Fibroblast of lung (primary cell): ENCODE measurements at regions not wholly inside any gene's neighbourhood (a gene's known extent, or its start where the extent isn't known, plus 50 kb on each side); places are given as distances from the start of the nearest gene placed in this dataset.

Source experiments
- DNase-seq, 2 donors: peaks; one replicate each; pipeline versions ENCODE4 v3.0.0 to v3.0.0-alpha.2; 2010; ENCODE audit warnings: low read depth in 2 of 2
- H2AFZ ChIP-seq: 2 replicates; pipeline ENCODE4 v1.5.1; 2012; ENCODE audit warnings: low read length, control low read depth, inconsistent platforms
- H3K27ac ChIP-seq: 2 replicates; pipeline ENCODE4 v1.5.1; 2011; ENCODE audit warnings: low read length, control low read depth; ENCODE audit not compliant: insufficient read depth
- H3K27me3 ChIP-seq: 2 replicates; pipeline ENCODE4 v1.5.1; 2011; ENCODE audit warnings: mild to moderate bottlenecking, low read length; ENCODE audit not compliant: control insufficient read depth, insufficient read depth
- H3K36me3 ChIP-seq: 2 replicates; pipeline ENCODE4 v1.5.1; 2011; ENCODE audit warnings: low read length; ENCODE audit not compliant: control insufficient read depth, insufficient read depth
- H3K4me1 ChIP-seq: 2 replicates; pipeline ENCODE4 v1.5.1; 2011; ENCODE audit warnings: low read length; ENCODE audit not compliant: control insufficient read depth, insufficient read depth; ENCODE audit errors: extremely low read depth
- H3K4me2 ChIP-seq: 2 replicates; pipeline ENCODE4 v1.5.1; 2011; ENCODE audit warnings: low read length, control low read depth; ENCODE audit not compliant: insufficient read depth; ENCODE audit errors: extremely low read depth
- H3K4me3 ChIP-seq, 4 experiments: fragments of 200-600 bp in 1 of 4; sonication (generic) in 1 of 4; replicated peaks in 1 of 4; 2 replicates each; pipeline ENCODE4 v1.5.1; 2011 to 2016; ENCODE audit warnings: low read length in 4 of 4, low read depth in 3 of 4, mild to moderate bottlenecking in 3 of 4, control low read depth in 2 of 4, inconsistent platforms in 1 of 4, mixed read lengths in 1 of 4; ENCODE audit not compliant: insufficient read depth in 1 of 4; ENCODE audit errors: control extremely low read depth in 1 of 4
- H3K79me2 ChIP-seq: 2 replicates; pipeline ENCODE4 v1.5.1; 2012; ENCODE audit warnings: mild to moderate bottlenecking, low read length, inconsistent platforms; ENCODE audit not compliant: control insufficient read depth, insufficient read depth
- H3K9ac ChIP-seq: 2 replicates; pipeline ENCODE4 v1.5.1; 2011; ENCODE audit warnings: mild to moderate bottlenecking, low read length, control low read depth; ENCODE audit not compliant: insufficient read depth
- H3K9me3 ChIP-seq: 2 replicates; pipeline ENCODE4 v1.5.1; 2012; ENCODE audit warnings: low read depth, low read length; ENCODE audit not compliant: control insufficient read depth, insufficient read depth
- H4K20me1 ChIP-seq: 2 replicates; pipeline ENCODE4 v1.5.1; 2011; ENCODE audit warnings: low read length; ENCODE audit not compliant: control insufficient read depth, insufficient read depth; ENCODE audit errors: extremely low read depth
- EZH2 ChIP-seq: IDR thresholded peaks from 2 replicates; pipeline ENCODE4 v1.5.1; 2012; ENCODE audit warnings: low read length, control low read depth, mild to moderate bottlenecking; ENCODE audit errors: missing control alignments
- TF ChIP-seq, protein P1 (sequence below), 2 donors: IDR thresholded peaks in 1 of 2; conservative IDR thresholded peaks in 1 of 2; 1 replicate in 1 of 2; 2 replicates in 1 of 2; pipeline ENCODE4 v1.5.1; 2011 to 2012; ENCODE audit warnings: low read length in 2 of 2, control low read depth in 1 of 2, inconsistent platforms in 1 of 2, low read depth in 1 of 2, mild to moderate bottlenecking in 1 of 2

DNA sequence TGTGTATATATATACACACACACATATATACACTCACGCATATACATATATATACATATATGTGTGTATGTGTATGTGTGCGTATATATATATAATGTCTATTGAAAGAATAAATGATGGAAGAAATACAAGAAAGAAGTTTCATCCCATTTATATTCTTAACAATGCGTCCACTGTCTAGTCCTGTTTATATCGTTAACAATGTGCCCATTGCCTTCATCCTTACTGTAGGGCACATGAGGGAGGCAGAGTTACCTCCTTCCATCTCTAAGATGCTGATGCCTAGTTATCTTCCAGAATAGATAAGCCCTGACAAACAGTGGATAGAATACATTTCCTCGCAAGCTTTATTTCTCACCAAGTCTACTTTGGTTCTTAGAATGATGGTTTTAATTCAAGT lies 389.8 kb upstream of the SEMA6A start:
- no peak for DNase-seq
- no peak overlapping the region for H3K9ac ChIP-seq
- no peak overlapping the region for H2AFZ ChIP-seq
- no peaks in the 10 kb centered on the region for H4K20me1 ChIP-seq
- H3K36me3 ChIP-seq: no peaks in the 10 kb centered on the region
- H3K4me1 ChIP-seq: no peaks in the 10 kb centered on the region
- H3K27me3 ChIP-seq: no peaks in the 10 kb centered on the region
- H3K9me3 ChIP-seq: no peaks in the 10 kb centered on the region
- no peak overlapping the region for H3K27ac ChIP-seq
- H3K4me3 ChIP-seq: no peak overlapping the region
- no peak overlapping the region for H3K4me2 ChIP-seq
- TF ChIP-seq EZH2: no peak
- TF ChIP-seq, protein P1, sequence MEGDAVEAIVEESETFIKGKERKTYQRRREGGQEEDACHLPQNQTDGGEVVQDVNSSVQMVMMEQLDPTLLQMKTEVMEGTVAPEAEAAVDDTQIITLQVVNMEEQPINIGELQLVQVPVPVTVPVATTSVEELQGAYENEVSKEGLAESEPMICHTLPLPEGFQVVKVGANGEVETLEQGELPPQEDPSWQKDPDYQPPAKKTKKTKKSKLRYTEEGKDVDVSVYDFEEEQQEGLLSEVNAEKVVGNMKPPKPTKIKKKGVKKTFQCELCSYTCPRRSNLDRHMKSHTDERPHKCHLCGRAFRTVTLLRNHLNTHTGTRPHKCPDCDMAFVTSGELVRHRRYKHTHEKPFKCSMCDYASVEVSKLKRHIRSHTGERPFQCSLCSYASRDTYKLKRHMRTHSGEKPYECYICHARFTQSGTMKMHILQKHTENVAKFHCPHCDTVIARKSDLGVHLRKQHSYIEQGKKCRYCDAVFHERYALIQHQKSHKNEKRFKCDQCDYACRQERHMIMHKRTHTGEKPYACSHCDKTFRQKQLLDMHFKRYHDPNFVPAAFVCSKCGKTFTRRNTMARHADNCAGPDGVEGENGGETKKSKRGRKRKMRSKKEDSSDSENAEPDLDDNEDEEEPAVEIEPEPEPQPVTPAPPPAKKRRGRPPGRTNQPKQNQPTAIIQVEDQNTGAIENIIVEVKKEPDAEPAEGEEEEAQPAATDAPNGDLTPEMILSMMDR (conservative IDR thresholded peaks at IDR 0.05 in 1 of 2, IDR thresholded peaks at IDR 0.05 in 1 of 2; ENCODE audit: low read depth in 1 of 2, low read length in 2 of 2): no peak
- no peaks in the 10 kb centered on the region for H3K79me2 ChIP-seq

GRCh38 chr5:116961021-116961420 lies 386.4 kb upstream of the SEMA6A start:
- DNase-seq: no peak
- no peak overlapping the region for H3K9ac ChIP-seq
- no peaks in the 10 kb centered on the region for H4K20me1 ChIP-seq
- no peak for TF ChIP-seq EZH2
- TF ChIP-seq, protein P1 (conservative IDR thresholded peaks at IDR 0.05 in 1 of 2, IDR thresholded peaks at IDR 0.05 in 1 of 2; ENCODE audit: low read depth in 1 of 2, low read length in 2 of 2): no peak
- H3K4me1 ChIP-seq: no peaks in the 10 kb centered on the region
- no peak overlapping the region for H2AFZ ChIP-seq
- no peaks in the 10 kb centered on the region for H3K79me2 ChIP-seq
- H3K27me3 ChIP-seq: no peaks in the 10 kb centered on the region
- no peak overlapping the region for H3K4me2 ChIP-seq
- no peak overlapping the region for H3K27ac ChIP-seq
- no peak overlapping the region for H3K4me3 ChIP-seq
- H3K36me3 ChIP-seq: no peaks in the 10 kb centered on the region
- no peaks in the 10 kb centered on the region for H3K9me3 ChIP-seq

- Histone ChIP-seq H2AFZ (no peak overlapping the region), H3K4me3 (no peak overlapping the region), H3K27ac (no peak overlapping the region), H3K4me2 (no peak overlapping the region), H3K9me3 (no peaks in the 10 kb centered on the region), H3K9ac (no peak overlapping the region), H4K20me1 (no peaks in the 10 kb centered on the region), H3K79me2 (no peaks in the 10 kb centered on the region), H3K4me1 (no peaks in the 10 kb centered on the region), H3K27me3 (no peaks in the 10 kb centered on the region), H3K36me3 (no peaks in the 10 kb centered on the region)
- no peak for DNase-seq
- no peak for TF ChIP-seq EZH2
- TF ChIP-seq, protein P1 (conservative IDR thresholded peaks at IDR 0.05 in 1 of 2, IDR thresholded peaks at IDR 0.05 in 1 of 2; ENCODE audit: low read depth in 1 of 2, low read length in 2 of 2): no peak
Observed at GRCh38 chr5:116959843-116960242, 385.2 kb upstream of the SEMA6A start.
